ENCODE measurements at regions not wholly inside any gene's neighbourhood (a gene's known extent, or its start where the extent isn't known, plus 50 kb on each side); places are given as distances from the start of the nearest gene placed in this dataset.

- DNase-seq, result no peak
These were observed 138.9 kb downstream of the PTH2R start for GRCh38 chr2:208545403-208546042.

DNA sequence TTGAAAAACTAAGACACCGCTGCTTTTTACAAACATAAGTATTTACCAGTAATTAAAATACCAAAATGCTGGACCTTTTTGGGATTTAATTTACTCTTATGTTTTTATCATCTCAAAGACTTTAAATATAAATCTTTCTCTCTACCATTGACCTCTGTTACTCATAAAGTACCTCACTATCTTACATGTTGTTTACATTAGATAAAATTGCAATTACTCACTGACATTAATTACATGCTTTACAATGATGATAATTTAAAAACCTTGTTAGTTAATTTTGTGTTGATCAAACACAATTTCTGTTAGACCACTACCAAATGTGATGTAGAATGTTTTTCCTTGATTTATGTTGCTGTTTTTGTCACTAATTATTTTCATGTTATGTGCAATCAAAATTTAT is 139.5 kb downstream of the PTH2R start:
- no peak for DNase-seq

DNA sequence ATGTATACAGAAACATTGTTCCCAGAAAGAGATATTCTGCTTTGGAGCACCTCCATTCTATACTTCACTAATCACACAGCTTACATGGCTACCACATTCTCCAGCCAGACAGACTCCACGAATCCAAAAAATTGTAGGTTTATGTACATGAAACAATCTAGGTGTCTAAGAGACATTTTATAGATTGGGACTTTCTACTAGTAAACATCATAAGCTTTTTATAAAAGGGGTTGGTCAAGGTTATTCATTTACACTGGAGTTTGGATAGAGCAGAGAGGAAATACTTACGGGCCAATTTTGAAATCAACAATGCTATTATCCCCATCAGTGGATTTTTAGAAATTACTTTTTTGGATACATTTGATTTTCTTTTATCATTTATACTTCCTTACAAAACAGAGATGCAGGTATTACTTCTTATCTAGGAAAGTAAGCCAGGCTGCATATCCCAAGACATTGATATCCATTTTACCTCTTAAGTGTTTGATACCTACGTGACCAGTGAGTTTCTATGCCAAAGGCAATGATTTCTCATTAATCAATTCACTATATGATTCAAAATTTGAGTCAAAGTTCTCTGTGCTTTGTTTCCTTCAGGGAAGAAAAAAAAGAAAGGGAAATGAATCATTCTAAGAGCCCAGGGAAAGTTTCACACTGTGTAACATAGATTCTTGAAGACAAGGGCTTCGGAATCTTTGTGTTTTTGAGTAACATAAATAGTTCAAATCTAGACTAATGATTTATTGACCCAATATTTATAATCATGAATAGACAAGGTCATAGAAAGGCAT is 140.5 kb downstream of the PTH2R start:
- no peak for DNase-seq

DNA sequence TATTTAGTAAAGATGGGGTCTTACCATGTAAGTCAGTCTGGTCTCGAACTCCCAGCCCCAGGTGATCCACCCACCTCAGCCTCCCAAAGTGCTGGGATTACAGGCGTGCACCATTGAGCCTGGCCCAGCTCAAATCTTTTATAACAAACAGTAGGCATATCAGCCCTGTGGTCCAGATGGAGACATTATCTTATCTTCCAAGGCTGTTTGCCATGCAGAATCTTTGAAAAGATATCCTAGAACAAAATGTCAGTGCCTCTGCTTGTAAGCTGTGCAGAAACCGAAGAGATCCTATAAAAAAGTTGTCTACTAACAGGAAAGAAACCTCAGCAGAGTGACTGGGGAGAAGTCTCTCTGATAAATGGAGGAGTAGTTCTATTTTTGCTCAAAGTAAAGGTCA is 142.1 kb downstream of the PTH2R start:
- no peak for DNase-seq

DNA sequence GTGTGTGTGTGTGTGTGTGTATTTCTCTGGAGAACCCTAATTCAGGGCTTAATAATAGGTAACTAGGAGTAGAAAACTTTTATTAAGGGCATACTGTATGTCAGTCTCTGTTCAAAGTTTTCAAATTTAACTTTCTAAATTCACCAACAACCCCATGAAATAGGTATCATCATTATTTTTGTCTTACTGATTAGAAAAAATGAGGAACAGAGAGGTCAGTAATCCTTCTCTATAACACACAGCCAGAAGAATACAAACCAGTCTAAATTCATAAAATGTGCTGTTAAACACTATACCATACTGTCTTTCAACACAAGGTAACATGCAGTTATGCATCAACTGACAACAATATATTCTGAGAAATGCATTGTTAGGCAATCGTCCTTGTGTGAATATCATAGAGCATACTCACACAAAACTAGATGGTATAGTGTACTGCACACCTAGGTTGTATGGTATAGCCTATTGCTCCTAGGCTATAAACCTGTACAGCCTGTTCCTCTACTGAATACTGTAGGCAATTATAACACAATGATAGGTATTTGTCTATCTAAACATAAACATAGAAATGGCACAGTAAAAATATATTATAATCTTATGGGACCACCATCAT is 143.1 kb downstream of the PTH2R start:
- no peak for DNase-seq

DNA sequence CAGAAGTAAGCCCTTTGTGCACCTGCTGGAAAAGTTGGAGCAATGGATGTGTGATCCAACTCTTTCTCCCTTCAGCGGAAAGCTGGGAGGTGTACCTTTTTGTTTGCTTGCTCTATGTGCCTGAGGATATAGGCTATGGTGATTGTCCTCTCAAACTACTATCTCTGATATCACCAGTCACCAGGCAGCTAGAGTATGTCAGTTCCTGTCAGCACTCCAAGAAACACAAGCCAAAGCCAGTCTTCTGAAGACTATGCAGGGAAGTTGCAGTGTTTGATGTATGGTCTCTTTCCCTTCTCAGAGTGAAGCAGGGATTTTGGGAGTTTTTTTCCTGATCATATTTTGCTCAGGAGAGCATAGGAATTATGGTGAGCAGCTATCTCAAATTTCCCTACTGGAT is 146.4 kb downstream of the PTH2R start:
- DNase-seq, result no peak

- no peak for DNase-seq
These were observed 150.4 kb downstream of the PTH2R start for GRCh38 chr2:208556983-208557484.

- no peak for DNase-seq
These were observed 159.3 kb downstream of the PTH2R start for GRCh38 chr2:208565690-208566416.

GRCh38 chr2:208568203-208568602 is 161.6 kb downstream of the PTH2R start:
- DNase-seq, result no peak

DNA sequence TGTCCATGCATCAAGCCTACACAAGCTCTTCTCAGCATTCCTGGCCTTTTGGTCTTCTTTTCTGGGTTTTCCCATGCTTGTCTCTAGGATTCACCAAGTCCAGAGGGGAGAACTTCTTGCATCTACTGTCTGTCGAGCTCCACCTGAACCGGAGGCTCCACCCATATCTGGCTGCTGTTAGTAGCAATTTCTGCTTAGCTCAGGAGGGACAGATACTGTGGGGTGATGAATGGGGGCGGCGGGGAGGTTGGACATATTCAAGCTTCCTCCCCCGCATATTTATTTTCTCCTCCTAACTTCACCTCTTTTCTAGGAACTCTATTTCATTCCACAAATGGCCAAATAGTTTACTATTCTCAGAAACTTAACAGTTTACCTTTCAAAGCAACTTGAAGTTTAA is 163.5 kb downstream of the PTH2R start:
- DNase-seq, result no peak

DNA sequence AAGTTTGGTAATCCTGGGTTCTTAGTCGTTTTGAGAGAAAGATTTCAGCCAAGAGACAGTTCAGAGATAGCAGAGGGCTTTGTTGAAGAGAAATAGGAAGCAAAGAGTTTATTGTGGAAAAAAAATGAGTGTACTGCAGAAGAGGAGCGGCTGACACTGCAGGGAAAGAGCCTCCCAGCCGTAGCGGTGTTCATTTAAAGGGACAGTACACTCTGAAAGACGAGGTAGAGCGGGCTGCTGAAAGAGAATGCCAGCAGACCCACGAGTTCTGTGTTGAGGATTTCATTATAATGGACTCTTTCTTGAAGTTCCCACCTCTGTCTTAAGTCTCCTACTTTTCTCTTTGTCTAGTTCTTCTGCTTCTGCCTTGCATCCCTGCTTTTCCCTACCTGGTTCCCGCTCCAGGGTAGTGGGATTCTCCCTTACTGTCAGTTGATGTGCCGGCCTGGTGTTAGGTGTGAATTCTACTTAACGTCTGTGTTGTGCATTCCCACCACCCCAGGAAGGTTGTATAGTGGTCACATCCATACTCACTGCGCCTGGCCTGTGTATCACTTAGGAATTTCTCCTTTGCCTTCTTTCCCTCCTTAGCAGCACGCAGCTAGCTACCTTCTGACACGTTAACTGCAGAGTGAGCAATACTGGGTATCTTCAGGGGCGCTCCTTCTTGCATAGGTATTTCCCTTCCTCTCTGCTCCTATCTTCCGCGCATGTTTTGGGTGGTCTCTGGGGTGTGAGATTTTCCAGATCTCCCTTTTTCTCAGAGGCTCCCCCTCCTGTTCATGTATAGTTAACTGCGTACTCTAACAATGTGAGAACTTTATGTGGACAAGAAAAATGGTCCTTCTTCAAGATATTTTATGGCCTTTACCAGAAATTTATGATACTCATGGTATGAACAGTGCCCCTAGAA is 164.5 kb downstream of the PTH2R start:
- DNase-seq, result no peak

DNA sequence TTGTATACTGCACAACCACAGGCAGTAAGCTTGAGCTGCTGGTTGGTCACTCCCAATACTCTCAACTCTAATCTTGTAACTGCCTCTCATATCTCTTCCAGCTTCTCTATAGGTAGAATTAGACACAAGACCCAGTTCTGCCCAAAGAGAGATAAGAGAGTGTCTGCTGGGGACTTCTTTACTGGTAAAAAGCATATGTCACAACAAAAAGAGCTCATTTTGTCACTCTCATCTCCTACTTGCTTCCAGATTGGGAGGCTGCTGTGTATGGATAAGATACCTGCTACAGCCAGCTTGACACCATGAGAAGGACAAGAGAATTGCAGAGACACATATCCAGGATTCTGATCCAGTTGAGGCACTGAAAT is 165.2 kb downstream of the PTH2R start:
- DNase-seq, result no peak

GRCh38 chr2:208573569-208573968 is 167.0 kb downstream of the PTH2R start:
- no peak for DNase-seq

DNA sequence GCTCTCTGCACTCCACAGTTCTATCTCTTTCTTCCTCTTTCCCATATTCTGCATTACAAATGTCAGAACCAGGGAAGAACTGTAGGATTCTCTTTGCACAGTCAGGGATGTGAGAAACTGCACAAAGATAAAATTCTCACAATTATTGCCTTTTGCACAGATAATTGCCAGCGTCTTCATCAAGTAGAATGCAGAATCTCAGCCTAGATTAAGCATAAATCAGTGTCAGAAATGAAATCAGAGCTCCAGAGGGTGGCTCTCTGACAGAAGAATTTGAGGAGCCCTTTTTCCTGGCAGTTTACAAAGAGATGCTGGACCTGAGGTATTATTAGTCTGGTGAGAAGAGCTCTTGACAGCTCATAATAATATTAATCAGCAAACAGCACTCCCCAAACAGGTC is 173.1 kb downstream of the PTH2R start:
- DNase-seq, result no peak

DNA sequence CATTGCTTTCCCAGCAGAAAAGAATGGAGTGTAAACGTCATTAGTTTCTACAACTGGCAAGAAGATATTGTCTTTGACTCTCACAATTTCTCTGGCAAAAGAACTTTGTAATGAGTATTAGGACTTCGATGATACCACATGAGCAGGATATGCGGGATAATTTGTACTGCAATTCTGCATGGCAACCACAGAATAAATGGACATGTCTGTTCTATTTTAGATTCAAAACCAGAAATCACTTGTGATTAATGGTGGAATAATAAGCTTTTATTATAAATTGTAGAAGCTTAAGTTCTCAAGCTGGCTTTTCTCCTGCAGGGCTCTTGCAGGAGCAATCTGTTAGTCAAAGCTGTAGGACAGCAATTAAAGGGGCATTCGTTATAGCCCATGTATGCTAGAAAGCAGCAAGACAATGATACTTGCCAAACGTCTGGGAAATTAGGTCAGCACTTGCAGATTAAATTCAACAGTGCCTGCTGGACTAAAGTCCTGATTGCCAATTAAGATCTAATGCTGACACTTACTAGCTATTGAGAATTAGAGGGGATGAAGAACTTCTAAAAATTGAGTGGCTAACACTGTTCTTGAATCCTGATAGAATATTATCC is 177.9 kb downstream of the PTH2R start:
- DNase-seq, result no peak

DNA sequence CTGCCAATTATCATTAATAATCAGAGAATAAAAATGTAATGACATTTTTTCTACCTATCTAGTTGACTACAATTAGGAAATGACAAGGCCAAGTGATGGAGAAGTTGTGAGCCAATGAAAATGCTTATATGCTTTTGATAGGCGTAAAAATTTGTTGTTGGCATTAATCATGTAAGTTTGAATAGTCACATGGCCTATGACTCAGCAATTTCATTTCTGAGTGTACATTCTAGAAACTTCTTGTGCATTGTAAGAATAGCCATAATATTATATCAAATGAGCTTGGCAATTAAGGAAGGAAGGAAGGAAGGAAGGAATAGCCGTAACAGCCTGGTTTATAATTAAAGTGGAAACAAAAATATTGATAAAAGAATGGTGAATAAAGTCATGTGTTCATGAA is 179.9 kb downstream of the PTH2R start:
- DNase-seq, result no peak

GRCh38 chr2:208594642-208595385 is 188.2 kb downstream of the PTH2R start:
- no peak for DNase-seq

DNA sequence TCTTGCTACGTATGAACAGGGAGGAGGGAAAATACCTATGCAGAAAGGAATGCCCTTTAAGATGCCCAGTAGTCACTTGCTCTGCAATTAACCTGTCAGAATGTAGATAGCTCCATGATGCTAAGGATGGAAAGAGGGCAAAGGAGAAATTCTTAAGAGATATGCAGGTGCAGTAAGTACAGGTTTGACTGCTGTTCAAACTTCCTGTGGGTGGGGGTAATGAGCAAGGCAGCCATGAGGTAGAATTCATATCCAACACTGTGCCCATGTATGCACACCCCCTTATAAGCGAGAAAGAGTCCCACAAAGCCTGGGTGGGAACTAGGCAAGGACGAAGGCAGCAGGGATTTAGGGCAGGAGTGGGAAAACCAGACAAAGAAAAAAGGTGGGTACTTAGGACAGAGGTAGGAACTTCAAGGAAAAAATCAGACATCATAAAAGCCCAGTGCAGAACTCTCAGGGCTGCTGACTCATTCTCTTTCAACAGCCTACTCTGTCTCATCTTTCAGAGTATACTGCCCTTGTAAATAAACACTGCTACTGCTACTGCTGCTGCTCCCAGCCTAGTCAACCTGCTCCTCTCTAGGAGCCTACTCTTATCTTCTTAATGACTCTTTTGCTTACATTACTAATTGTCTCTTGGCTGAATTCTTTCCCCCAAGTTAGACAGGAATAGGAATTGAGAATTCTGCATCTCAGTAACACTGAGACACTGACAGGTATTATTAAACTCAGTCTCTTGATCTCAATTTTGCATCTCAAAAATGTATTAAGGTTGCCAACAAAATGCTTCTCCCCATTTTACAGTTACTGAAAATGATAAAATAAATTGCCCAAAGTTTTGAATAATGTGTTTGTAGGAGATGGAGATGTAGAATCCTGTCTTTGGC is 189.0 kb downstream of the PTH2R start:
- DNase-seq, result no peak

DNA sequence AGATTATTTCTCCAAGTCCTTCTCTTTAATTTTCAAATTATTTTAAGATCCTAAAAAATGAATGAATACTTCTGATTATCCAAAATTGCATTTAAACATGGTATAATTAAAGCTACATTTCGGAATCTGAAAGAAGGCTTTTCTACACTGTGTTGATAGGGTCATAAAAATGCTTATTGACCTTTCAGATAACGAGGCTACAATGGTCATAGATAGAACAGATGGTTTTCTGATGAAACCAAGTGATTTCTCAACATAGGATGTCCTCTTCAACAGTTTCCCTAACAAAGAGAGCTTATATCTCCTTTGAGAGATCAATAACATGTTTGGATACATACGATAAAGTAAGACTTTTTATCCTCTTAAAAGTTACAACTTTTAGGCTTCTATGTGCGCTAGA is 201.1 kb downstream of the PTH2R start:
- DNase-seq, result no peak

Data from CD4-positive, alpha-beta T cell treated with Interleukin-1 beta for 1 hour (primary cell).